ENCODE measurements at regions not wholly inside any gene's neighbourhood (a gene's known extent, or its start where the extent isn't known, plus 50 kb on each side); places are given as distances from the start of the nearest gene placed in this dataset.

- Mint-ChIP-seq H3K27me3 (no peaks in the 10 kb centered on the region), H3K27ac (no peak overlapping the region), H3K36me3 (ENCODE audit: low read depth) (no peaks in the 10 kb centered on the region), H3K9me3 (ENCODE audit: low read depth) (no peaks in the 10 kb centered on the region), H3K4me3 (no peak overlapping the region), H3K4me1 (no peaks in the 10 kb centered on the region)
- ChIA-PET POLR2A (no interaction called here), CTCF (interaction anchor here (1.0 kb wide), 1 partner anchor 11 kb away, joined by 4 read pairs; no protein-coding TSS in a partner anchor)
- DNase-seq (no peak), ATAC-seq (no peak)
- intact Hi-C loops (cut with DNase I, micrococcal nuclease): no loop called here
Measured at GRCh38 chr6:113141901-113142300, 715.2 kb upstream of the MARCKS start.

- intact Hi-C loops (cut with DNase I, micrococcal nuclease): no loop called here
- H3K4me3 Mint-ChIP-seq: no peak overlapping the region
- no peak overlapping the region for H3K27ac Mint-ChIP-seq
- no peaks in the 10 kb centered on the region for H3K36me3 Mint-ChIP-seq (ENCODE audit: low read depth)
- H3K4me1 Mint-ChIP-seq: no peaks in the 10 kb centered on the region
- DNase-seq: no peak
- H3K9me3 Mint-ChIP-seq (ENCODE audit: low read depth): no peaks in the 10 kb centered on the region
- ChIA-PET POLR2A (no interaction called here), CTCF (interaction anchor here (0.6 kb wide), 1 partner anchor 523 kb away, joined by 3 read pairs; no protein-coding TSS in a partner anchor)
- H3K27me3 Mint-ChIP-seq: no peaks in the 10 kb centered on the region
- ATAC-seq: no peak
Measured at GRCh38 chr6:113142671-113143174, 714.4 kb upstream of the MARCKS start.

- no peak for ATAC-seq
Measured at GRCh38 chr6:113143206-113143605, 713.9 kb upstream of the MARCKS start.

GRCh38 chr6:113144117-113144516 lies 713.0 kb upstream of the MARCKS start:
- Mint-ChIP-seq H3K4me1 (no peaks in the 10 kb centered on the region), H3K27me3 (no peaks in the 10 kb centered on the region), H3K4me3 (no peak overlapping the region), H3K36me3 (ENCODE audit: low read depth) (no peaks in the 10 kb centered on the region), H3K27ac (no peak overlapping the region), H3K9me3 (ENCODE audit: low read depth) (no peaks in the 10 kb centered on the region)
- ATAC-seq (no peak), DNase-seq (no peak)
- CTCF ChIA-PET: no interaction called here
- intact Hi-C loops (cut with DNase I, micrococcal nuclease): no loop called here
- POLR2A ChIA-PET: no interaction called here

More at GRCh38 chr6:113143206-113143605, 713.9 kb upstream of the MARCKS start:
- H3K4me1 Mint-ChIP-seq: no peaks in the 10 kb centered on the region
- H3K27ac Mint-ChIP-seq: no peak overlapping the region
- ChIA-PET POLR2A (no interaction called here), CTCF (interaction anchor here (0.6 kb wide), 1 partner anchor 523 kb away, joined by 3 read pairs; no protein-coding TSS in a partner anchor)
- no peaks in the 10 kb centered on the region for H3K9me3 Mint-ChIP-seq (ENCODE audit: low read depth)
- no peaks in the 10 kb centered on the region for H3K36me3 Mint-ChIP-seq (ENCODE audit: low read depth)
- intact Hi-C loops (cut with DNase I, micrococcal nuclease): no loop called here
- no peak overlapping the region for H3K4me3 Mint-ChIP-seq
- no peak for DNase-seq
- H3K27me3 Mint-ChIP-seq: no peaks in the 10 kb centered on the region

GRCh38 chr6:113146878-113147277 lies 710.3 kb upstream of the MARCKS start:
- intact Hi-C loops (cut with DNase I, micrococcal nuclease): no loop called here
- Mint-ChIP-seq H3K27ac (no peak overlapping the region), H3K4me1 (no peaks in the 10 kb centered on the region), H3K36me3 (ENCODE audit: low read depth) (no peaks in the 10 kb centered on the region), H3K27me3 (no peaks in the 10 kb centered on the region), H3K9me3 (ENCODE audit: low read depth) (no peaks in the 10 kb centered on the region), H3K4me3 (no peak overlapping the region)
- ChIA-PET POLR2A (no interaction called here), CTCF (no interaction called here)
- ATAC-seq: no peak
- no peak for DNase-seq

- Mint-ChIP-seq H3K4me3 (no peak overlapping the region), H3K4me1 (no peaks in the 10 kb centered on the region), H3K9me3 (ENCODE audit: low read depth) (no peaks in the 10 kb centered on the region), H3K27ac (no peak overlapping the region), H3K27me3 (no peaks in the 10 kb centered on the region), H3K36me3 (ENCODE audit: low read depth) (no peaks in the 10 kb centered on the region)
- no peak for DNase-seq
- no peak for ATAC-seq
- ChIA-PET CTCF (no interaction called here), POLR2A (no interaction called here)
- intact Hi-C loops (cut with DNase I, micrococcal nuclease): no loop called here
Measured at GRCh38 chr6:113147544-113147943, 709.6 kb upstream of the MARCKS start.

GRCh38 chr6:113148566-113148965 lies 708.6 kb upstream of the MARCKS start:
- DNase-seq: no peak
- POLR2A ChIA-PET: no interaction called here
- Mint-ChIP-seq H3K27ac (no peak overlapping the region), H3K36me3 (ENCODE audit: low read depth) (no peaks in the 10 kb centered on the region), H3K4me1 (no peaks in the 10 kb centered on the region), H3K27me3 (no peaks in the 10 kb centered on the region), H3K4me3 (no peak overlapping the region), H3K9me3 (ENCODE audit: low read depth) (no peaks in the 10 kb centered on the region)
- CTCF ChIA-PET: no interaction called here
- no peak for ATAC-seq
- intact Hi-C loops (cut with DNase I, micrococcal nuclease): no loop called here

- CTCF ChIA-PET: no interaction called here
- Mint-ChIP-seq H3K27me3 (no peaks in the 10 kb centered on the region), H3K27ac (no peak overlapping the region), H3K4me3 (no peak overlapping the region), H3K36me3 (ENCODE audit: low read depth) (no peaks in the 10 kb centered on the region), H3K9me3 (ENCODE audit: low read depth) (no peaks in the 10 kb centered on the region), H3K4me1 (no peaks in the 10 kb centered on the region)
- intact Hi-C loops (cut with DNase I, micrococcal nuclease): no loop called here
- POLR2A ChIA-PET: no interaction called here
- ATAC-seq (no peak), DNase-seq (no peak)
Measured at GRCh38 chr6:113149511-113149910, 707.6 kb upstream of the MARCKS start.

GRCh38 chr6:113160306-113161017 lies 696.7 kb upstream of the MARCKS start:
- DNase-seq (no peak), ATAC-seq (no peak)
- H3K4me1 Mint-ChIP-seq: no peaks in the 10 kb centered on the region
- H3K27me3 Mint-ChIP-seq: no peaks in the 10 kb centered on the region
- CTCF ChIA-PET: no interaction called here
- intact Hi-C loops (cut with DNase I, micrococcal nuclease): no loop called here
- no peaks in the 10 kb centered on the region for H3K36me3 Mint-ChIP-seq (ENCODE audit: low read depth)
- POLR2A ChIA-PET: no interaction called here
- no peak overlapping the region for H3K4me3 Mint-ChIP-seq
- no peak overlapping the region for H3K27ac Mint-ChIP-seq
- H3K9me3 Mint-ChIP-seq (ENCODE audit: low read depth): peaks cover 2% of the 10 kb centered on the region

- POLR2A ChIA-PET: no interaction called here
- H3K36me3 Mint-ChIP-seq (ENCODE audit: low read depth): no peaks in the 10 kb centered on the region
- H3K27ac Mint-ChIP-seq: no peak overlapping the region
- DNase-seq (no peak), ATAC-seq (no peak)
- CTCF ChIA-PET: no interaction called here
- H3K27me3 Mint-ChIP-seq: no peaks in the 10 kb centered on the region
- peaks cover 2% of the 10 kb centered on the region for H3K9me3 Mint-ChIP-seq (ENCODE audit: low read depth)
- H3K4me1 Mint-ChIP-seq: no peaks in the 10 kb centered on the region
- intact Hi-C loops (cut with DNase I, micrococcal nuclease): no loop called here
- H3K4me3 Mint-ChIP-seq: no peak overlapping the region
Measured at GRCh38 chr6:113161018-113161315, 696.2 kb upstream of the MARCKS start.

GRCh38 chr6:113162739-113163138 lies 694.4 kb upstream of the MARCKS start:
- no peak overlapping the region for H3K4me3 Mint-ChIP-seq
- intact Hi-C loops (cut with DNase I, micrococcal nuclease): no loop called here
- H3K9me3 Mint-ChIP-seq (ENCODE audit: low read depth): no peaks in the 10 kb centered on the region
- H3K27ac Mint-ChIP-seq: no peak overlapping the region
- DNase-seq (no peak), ATAC-seq (no peak)
- ChIA-PET CTCF (no interaction called here), POLR2A (no interaction called here)
- H3K27me3 Mint-ChIP-seq: no peaks in the 10 kb centered on the region
- no peaks in the 10 kb centered on the region for H3K4me1 Mint-ChIP-seq
- H3K36me3 Mint-ChIP-seq (ENCODE audit: low read depth): no peaks in the 10 kb centered on the region

GRCh38 chr6:113168057-113168456 lies 689.1 kb upstream of the MARCKS start:
- intact Hi-C loops (cut with DNase I, micrococcal nuclease): no loop called here
- no peak for DNase-seq
- H3K27me3 Mint-ChIP-seq: no peaks in the 10 kb centered on the region
- peaks cover 4% of the 10 kb centered on the region for H3K9me3 Mint-ChIP-seq (ENCODE audit: low read depth)
- no peak for ATAC-seq
- no peaks in the 10 kb centered on the region for H3K36me3 Mint-ChIP-seq (ENCODE audit: low read depth)
- CTCF ChIA-PET: no interaction called here
- no peaks in the 10 kb centered on the region for H3K4me1 Mint-ChIP-seq
- no peak overlapping the region for H3K4me3 Mint-ChIP-seq
- POLR2A ChIA-PET: no interaction called here
- no peak overlapping the region for H3K27ac Mint-ChIP-seq

GRCh38 chr6:113169484-113169883 lies 687.7 kb upstream of the MARCKS start:
- Mint-ChIP-seq H3K27ac (no peak overlapping the region), H3K36me3 (ENCODE audit: low read depth) (no peaks in the 10 kb centered on the region), H3K4me3 (no peak overlapping the region), H3K4me1 (no peaks in the 10 kb centered on the region), H3K27me3 (no peaks in the 10 kb centered on the region), H3K9me3 (ENCODE audit: low read depth) (peaks cover 4% of the 10 kb centered on the region)
- ChIA-PET POLR2A (no interaction called here), CTCF (interaction anchor here (0.8 kb wide), 1 partner anchor 579 kb away, joined by 3 read pairs; no protein-coding TSS in a partner anchor)
- DNase-seq (no peak), ATAC-seq (no peak)
- intact Hi-C loops (cut with DNase I, micrococcal nuclease): no loop called here

All from activated CD4-positive, alpha-beta T cell treated with anti-CD3 and anti-CD28 coated beads for 36 hours (primary cell).